NCI-H2081 treated with DMSO at 0.1 percent for 48 hours (cell line): ENCODE measurements at regions not wholly inside any gene's neighbourhood (a gene's known extent, or its start where the extent isn't known, plus 50 kb on each side); places are given as distances from the start of the nearest gene placed in this dataset.

ENCODE experiments used
- DNase-seq: peaks from one replicate; lab custom pipeline; 2025; lab: John Stamatoyannopoulos, UW

DNA sequence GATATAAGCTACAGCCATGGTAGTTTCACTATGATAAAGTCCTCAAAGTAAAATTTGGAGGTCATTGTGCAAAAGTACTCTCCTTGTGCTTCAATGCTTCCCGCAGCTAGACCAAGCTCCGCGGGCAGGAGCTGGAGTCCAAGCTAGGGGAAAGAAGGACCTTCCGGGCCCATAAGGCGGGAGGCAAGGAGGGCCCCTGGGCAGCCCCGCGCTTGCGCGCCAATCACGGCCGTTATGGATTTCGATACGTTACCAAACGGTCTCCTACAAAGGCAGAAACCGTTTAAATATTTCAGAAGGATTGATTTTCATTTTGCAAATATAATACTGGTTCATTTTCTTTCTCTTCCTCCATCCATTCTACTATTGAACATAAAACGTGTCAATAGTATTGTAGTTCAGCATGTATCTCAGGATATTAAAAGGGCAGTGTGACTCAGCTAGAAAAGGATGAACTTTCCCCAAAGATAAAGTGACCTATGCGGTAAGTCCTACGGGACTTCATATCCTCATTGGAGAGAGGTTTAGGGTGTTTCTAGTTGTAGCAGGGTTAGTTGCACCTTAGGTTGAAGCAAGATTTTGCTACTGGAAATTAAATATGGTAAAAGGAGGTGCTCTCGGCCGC lies 128.0 kb downstream of the KIF20B start:
- no peak for DNase-seq

DNA sequence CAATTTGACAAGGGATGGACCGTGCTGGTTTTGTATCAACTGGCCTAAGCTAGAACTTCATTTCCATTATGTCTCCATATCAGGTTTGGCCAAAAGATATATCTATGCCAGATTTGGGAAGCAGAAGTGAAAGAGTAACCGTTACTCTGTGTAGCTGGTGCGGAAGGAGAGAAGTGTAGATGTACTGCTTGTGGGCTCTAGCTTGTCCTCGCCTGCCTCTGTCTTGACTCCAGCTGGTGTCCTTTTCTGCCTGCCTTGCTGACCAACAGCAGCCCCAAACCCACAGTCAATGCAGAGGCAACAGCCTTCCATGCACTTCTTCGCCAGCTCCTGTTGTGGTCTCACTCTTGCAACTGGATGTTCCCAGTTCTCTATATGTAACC lies 128.5 kb downstream of the KIF20B start:
- DNase-seq, result no peak

DNA sequence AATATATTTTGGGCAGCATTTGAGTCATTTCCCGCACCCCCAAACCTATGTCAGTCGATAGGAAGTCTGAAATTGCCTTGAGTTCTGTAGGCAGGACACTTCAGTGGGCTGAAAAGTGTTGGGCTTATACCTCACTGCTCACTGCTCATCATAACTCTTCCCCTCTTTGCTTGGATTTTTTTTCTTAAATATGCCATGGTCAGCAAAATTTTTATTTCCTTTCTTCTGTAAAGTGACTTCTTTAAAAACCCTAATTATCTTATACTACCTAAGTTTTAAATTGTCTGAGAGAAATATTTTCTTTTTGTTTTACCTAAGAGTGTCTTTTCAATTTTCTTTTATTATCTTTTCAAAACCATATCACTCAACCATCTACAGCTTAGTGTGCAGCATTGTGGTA lies 129.2 kb downstream of the KIF20B start:
- no peak for DNase-seq

DNA sequence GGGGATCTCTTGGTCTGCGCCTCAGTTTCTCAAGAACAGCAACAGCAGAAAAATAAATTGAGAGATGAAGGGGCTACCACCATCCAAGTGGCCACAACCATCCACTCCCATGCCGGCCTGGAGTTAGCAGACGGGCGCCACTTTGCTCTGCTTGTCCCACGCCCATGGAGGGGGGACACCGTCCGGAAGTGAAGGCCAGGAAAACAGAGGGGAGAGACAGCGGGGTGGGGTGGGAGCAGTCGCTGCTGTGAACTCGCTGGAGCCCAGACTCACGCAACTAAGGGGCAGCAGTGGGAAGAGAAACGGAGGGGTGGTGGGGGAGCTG lies 135.4 kb downstream of the KIF20B start:
- no peak for DNase-seq

DNA sequence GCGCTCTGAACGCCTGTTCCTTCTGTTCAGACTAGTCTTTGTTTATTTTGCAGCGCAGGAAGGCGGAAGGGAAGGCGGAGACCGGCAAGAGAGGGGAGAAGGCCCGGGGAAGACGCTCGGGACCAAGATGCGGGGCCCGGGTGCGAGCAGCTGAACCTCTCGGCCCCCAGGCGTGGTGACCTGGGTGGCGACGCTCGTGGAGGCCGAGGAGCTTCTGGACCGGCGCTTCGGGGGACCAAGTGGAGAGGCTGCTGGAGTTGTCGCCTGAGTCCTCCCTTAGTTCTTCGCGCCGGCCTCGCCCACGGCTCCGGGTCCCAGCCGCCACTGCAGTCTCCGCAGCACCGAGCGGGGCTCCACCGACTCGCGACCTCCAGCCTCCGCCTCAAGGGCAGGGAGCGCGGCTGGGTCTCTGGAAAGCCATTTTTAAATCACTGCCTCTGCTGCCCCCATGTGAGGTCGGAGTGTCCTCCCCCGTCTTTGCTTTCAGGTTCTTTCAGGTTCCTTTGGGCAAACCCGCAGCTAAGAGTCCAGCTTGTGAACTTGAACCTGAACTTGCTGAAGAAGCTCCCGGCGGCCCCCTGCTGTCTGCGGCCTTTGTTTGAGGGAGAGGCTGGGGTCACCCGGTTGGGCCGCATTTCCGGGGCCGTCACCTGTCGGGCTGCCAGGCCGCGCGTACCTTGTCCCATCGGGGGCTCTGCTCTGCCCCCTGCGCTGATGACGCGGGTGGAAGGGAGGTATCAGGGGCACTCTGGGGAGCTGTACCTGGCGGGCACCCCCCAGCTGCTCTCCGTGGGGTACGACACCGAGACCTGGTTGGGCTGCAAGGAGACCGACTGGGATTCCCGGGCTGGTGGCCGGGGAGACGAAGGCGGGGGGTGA lies 136.0 kb downstream of the KIF20B start:
- no peak for DNase-seq

DNA sequence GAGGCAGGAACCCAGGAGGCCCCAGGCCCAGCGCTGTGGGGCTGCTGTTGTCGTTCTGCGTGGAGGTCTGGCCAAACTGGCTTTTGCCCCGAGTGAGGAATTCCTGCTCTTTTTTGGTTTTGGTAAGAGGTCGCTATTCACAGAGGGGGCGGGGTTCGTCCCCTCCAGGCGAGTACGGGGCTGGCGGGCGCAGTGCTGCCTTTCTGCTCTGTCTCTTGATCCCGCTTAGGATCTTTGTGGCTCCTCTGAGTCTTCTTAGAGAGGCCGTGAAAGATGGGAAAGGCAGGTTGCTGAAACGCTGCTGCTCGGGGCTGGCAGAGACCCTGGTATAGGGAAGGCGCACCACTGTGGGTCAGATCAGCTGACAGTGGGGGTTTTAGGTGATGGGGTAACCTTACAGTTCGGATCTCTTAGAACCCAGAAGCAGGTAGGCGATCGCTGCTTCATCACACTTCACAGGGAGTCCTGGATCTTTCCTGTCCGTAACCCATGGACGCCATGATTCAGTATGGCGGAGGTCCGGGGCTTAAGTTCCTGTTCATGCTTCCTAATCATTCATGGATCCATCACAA lies 136.7 kb downstream of the KIF20B start:
- no peak for DNase-seq

DNA sequence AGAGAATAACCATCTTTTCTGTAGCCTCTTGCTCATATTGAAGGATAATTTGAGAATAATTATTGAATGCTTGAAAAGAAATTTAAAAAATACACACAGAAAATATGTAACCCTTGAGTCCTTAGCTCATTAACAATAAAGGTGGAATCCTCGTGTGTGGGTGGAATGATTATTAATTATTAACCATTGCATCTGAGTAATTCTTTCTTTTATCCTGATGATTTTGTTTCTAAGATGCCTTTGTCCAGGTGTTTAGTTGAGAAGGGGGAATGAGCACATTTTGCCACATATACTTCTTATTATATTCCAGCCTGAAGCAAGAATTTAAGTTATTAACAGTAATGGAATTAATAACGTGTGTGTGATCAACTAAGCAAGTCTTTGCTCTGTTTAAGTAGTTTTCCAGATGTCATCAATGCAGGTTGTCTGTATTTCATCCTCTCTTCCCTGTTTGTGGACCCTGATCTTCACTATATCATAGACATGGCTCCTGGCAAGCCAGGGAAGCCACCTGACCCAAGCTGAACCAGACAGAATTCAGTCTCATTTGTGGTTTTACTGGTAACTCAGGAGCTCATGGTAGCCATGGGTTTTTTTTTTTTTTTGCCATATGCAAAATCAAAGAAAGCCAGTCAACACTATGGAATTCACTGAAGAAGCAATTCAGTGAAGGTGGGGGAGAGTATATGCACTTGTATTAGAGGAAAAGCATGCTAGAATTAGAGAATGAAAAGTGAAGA lies 144.3 kb downstream of the KIF20B start:
- DNase-seq, result no peak

DNA sequence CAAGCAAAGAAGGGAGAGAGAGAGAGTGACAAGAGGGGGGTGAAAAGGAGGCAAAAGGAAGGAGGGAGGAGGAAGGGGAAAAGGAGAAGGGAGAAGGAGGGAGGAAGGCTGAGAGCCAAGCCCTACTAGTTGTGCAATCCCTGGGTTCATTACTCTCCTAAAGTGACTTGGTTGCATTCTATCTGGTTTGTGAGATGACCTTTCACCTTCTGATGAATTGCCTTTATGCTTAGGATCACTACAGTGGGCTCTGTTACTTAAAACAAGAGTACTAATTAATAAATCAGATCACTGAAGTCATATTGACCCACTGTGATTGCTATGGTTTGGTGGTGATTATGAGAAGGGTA lies 144.9 kb downstream of the KIF20B start:
- no peak for DNase-seq

DNA sequence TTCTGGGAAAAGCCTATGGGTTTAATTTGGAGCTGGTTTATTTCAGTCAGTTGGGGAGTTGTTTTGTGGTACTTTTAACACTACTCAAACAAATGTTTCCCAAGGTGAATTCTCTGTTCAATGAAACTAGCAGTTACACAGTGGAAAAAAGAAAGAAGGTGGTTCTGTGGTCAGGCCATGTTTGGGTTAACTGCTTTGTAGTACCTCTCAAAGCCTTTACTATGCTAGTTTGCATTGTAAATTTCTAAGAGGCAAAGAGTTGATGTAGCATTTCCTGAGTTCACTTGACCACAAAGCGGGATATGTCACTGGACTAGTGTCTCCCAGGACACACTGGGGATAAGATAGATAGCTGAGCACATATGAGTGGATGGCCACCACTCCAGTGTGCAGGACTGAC lies 145.4 kb downstream of the KIF20B start:
- no peak for DNase-seq

DNA sequence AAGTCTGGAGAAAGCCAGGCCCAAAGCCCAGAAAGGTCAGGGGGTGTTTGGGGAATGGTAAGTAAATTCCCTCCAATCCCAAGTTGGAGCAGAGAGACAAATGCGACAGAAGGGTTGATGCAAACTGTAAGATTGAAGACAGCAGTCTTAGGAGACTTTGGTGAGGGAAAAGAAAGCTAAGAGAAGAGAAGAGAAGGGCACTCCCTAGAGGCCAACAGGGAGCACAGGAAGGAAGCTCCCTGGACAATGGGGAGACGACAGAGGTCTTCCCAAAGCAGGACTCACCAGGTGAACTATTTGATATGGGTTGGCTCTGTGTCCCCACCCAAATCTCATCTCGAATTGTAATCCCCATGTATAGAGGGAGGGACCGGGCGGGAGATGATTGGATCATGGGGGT lies 151.5 kb downstream of the KIF20B start:
- no peak for DNase-seq

DNA sequence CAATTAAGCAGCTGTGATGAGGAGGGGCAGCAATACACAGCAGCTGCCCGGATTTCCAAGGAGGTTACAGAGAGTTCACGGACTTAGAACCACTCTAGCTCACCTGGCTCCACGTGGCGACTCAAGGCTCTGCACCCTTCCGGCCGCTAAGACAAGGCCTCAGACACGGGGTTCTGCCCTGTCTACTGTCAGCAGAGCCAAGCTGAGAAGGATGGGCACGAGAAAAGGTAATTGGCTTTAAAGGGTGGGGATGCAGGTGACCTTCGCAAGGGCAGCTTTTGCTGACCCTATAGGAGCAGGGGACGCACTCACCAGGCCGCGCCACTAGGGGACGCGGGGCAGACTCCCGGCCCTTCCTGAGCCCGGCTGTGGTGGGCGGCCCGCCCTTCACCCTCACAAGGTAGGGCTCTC lies 152.4 kb downstream of the KIF20B start:
- no peak for DNase-seq

DNA sequence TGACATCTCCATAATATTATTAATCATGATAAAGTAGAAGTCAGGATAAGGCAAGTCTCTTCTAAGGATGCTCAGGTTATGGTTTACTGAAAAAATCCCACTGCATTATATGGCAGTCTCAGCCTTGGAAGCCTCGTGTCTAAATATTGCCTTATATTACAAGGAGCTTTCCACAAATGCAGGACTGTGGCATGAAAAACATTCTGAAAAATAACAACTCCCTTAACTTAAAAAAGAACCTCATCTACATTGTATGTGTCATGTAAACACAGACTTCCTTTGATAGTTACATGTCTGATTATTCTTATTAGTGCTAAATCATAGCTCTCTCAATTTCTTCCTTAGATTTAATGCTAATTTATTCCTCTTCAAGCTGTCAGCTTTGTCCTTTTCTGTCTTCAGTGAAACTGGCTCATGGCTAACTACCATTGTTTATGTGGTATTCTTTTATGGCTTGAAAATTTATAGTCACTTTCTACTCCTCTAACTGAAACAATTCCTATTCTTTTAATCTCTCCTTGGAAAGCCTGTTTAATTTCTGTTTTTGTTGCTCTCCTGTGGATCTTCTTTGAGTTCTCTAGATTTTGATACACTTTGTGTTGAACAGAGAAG lies 156.1 kb downstream of the KIF20B start:
- no peak for DNase-seq

DNA sequence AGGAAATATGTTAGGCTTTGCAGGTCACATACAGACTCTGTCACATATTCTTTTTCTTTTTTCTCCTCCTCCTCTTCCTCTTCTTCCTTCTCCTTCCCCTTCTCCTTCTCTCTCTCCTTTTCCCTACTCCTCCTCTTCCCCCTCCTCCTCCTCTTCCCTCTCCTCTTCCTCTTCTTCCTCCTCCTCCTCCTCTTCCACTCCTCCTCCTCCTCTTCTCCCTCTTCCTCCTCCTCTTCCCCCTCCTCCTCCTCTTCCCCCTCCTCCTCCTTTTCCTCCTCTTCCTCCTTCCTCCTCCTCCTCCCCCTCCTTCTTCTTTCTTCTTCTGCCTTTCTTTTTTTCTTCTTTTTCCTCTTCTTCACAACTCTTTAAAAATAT lies 159.8 kb downstream of the KIF20B start:
- no peak for DNase-seq

DNA sequence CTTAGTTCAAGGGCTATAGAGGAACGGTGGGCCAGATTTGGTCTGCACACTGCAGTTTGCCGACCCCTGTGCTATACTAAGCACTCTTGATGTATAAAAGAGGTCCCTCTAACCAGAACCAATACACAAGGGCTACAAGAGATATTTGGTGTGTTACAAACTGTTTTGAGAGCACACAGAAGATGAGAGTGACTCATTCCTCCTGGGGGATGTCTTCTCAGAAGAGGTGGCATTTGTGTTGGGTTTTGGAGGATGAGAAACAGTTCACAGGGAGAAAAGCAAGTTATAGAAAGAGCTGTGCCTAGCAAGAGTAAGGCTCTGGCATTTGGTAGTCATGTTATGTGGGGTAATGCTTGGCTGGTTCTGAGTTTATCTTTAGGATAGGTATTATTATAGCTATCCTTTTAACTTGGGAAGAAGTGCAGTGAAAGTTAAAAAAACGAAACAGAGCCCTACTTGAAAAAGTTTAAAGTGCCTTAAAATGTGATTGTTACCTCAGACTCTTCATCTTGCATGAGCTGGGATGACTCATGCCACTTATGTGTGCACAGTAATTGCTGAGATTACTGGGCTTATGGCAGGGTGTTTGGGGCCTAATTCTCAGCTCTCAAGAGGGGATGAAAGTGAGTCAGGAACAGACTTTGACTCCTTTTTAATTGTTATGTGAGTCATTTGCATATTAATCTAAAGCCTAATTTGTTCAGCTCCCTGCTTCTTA lies 160.4 kb downstream of the KIF20B start:
- no peak for DNase-seq

DNA sequence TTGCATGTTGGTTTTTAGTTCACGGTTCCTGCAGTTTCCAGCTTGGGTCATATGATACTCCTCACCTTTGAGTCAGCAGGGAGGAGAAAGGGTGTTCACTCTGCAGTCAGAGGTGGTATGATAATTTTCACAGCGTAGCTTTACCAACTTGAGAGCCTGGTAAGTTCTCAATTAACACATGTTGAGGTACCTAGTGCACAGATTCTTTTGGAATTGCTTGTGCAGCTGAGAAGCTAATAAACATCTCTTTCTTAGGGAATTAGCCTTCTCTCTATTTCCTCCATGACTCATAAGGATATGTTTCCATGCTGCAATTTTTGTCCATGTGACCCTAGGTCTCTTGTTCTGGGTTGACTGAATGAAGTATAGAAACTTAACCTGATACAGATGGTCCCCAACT lies 166.6 kb downstream of the KIF20B start:
- DNase-seq, result no peak

DNA sequence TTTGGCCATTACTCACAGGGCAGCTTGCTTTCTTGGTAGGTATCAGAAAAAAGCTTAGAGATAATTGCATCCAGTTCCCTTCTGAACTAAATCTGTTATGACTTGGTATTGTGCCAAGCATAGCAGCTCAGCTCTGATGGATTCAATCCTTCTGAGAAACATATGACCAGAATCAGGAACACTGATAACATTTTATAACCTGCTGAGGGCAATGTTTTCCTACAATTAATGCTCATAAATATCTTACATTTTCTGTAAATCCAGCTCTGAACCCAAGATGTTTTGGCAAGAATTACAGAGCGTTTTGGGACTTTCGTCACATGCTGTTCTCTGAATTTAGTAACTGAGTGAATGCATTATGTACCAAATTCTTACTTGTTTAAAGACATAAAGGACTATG lies 167.8 kb downstream of the KIF20B start:
- DNase-seq, result no peak

DNA sequence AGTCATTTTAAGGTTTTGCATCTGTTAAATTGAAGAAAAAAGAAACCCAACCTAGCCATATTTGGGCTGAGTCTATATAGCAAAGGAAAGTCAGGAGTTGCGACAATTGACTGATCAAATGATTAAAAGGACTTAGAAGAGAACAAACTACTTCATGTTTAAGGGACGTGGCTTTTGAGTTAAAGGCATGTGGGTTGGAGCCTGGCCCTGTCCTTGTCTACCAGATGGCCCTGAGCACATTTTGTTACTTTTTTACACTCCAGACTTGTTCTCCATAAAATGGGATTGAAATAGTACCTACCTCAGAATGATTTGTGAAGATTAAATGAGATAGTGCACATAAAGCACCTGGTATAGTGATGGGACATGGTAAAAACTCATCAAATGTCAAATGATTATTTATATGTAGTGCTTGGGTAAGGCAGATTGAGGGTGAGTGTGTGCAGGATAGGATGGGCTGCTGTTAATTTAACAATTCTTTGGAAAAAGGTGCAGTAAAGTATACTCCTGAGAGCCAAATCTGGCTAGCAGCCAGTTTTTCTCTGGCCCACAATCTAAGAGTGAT lies 168.3 kb downstream of the KIF20B start:
- DNase-seq, result no peak

DNA sequence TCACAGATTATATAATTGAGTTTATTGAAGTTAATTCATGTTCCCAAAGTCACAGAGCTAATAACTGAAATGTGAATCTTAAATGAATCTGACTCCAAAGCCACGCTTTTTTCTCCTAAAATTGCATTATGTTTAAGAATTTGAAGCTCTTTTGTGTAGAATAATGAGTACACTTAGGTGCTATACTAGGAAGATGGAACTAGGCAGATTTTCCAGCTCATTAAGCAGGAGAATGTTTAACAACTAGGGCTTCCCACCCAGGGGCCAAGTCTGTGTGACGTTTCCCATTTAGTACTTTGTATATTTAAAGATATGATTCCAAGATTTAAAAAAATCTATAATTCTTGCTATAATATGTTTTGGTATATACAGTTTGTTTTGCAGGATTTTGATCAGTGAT lies 169.5 kb downstream of the KIF20B start:
- DNase-seq, result no peak

DNA sequence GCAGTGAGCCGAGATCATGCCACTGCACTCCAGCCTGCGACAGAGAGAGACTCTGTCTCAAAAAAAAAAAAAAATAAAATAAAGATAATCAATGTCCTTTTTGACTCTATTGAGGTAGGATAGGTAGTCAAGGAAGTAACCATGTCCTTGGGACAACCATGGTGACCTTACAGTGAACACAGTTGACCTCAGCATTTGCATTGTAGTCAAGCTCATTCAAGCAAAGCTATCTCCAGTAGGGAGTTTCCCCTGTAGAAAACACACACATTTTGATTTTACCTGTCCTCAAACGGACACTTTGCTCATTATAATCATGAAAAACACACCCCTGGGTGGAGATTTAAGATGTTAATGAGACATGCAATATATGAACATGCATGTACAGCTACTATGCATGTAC lies 171.7 kb downstream of the KIF20B start:
- DNase-seq, result no peak

DNA sequence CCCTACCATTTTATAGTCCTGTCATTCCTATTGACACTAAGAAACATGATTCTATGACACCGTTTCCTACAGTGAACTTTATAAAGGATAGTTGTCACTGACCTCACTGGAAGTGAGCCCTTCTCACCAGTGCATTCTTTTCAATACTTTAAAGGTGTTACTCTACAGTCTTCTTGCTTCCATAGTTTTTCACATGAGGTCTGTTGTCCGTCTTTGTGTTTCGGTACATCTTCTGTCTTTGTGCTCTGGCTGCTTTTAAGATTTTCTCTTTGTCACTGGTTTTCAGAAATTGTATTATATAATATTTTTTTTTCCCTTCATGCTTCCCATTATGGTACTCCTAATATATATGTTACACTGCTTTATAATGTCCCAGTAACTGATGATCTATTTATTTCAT lies 174.2 kb downstream of the KIF20B start:
- no peak for DNase-seq

DNA sequence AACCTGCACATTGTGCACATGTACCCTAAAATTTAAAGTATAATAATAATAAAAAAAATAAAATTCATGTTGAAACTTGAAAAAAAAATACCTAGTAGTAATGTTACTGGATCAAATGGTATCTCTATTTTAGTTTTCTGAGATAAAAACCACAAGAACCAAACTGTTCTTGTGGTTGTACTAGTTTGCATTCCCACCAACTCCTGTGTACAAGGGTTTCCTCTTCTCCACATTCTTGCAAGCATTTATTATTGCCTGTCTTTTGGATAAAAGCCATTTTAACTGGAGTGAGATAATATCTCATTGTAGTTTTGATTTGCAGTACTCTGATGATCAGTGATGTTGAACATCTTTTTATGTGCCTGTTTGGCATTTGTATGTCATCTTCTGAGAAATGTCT lies 177.7 kb downstream of the KIF20B start:
- no peak for DNase-seq

DNA sequence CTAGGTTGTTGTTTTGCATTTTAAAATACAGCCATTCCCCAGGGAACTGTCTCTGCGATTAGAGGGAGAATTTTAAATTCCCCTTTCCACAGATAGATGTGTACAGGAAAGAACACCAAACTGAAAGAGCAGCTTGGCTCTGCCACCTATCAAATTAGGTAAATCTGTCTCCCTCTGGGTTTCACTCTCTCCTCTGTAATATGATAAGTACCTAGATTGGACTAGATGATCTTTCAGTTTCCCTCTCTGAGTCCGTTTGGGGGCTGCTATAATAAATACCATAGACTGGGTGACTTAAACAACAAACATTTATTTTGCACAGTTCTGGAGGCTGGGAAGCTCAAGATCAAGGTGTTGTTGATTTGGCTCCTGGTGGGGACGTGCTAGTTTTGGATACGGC lies 186.0 kb downstream of the KIF20B start:
- DNase-seq, result no peak
